ENCODE measurements at regions not wholly inside any gene's neighbourhood (a gene's known extent, or its start where the extent isn't known, plus 50 kb on each side); places are given as distances from the start of the nearest gene placed in this dataset.

GRCh38 chr9:32322622-32323021 lies 61.8 kb upstream of the ACO1 start:
- DNase-seq, result no peak

GRCh38 chr9:32326146-32326545 lies 58.3 kb upstream of the ACO1 start:
- no peak for DNase-seq

GRCh38 chr9:32331240-32331639 lies 53.2 kb upstream of the ACO1 start:
- DNase-seq, result no peak

GRCh38 chr9:32334112-32334511 lies 50.3 kb upstream of the ACO1 start:
- no peak for DNase-seq
